Activated B cell treated with CpG ODN at 0.5 μM for 24 hours (primary cell): ENCODE measurements at regions not wholly inside any gene's neighbourhood (a gene's known extent, or its start where the extent isn't known, plus 50 kb on each side); places are given as distances from the start of the nearest gene placed in this dataset.

ENCODE experiments used
- ATAC-seq: fragments of 200-7000 bp; cut with Tn5 transposase; one replicate; pipeline ENCODE4 v1.10.0; 2021; ENCODE audit warnings: low read depth, mild to moderate bottlenecking, moderate library complexity
- CTCF ChIA-PET: fragments of 350-600 bp; sonication (Branson Sonifier 250); formaldehyde crosslinking; loops from one replicate; lab custom pipeline; 2021; ENCODE audit warnings: antibody characterized with exemption; lab: Charles Lee
- POLR2A ChIA-PET: fragments of 350-600 bp; sonication (Branson Sonifier 250); formaldehyde crosslinking; loops from one replicate; lab custom pipeline; 2021; ENCODE audit warnings: antibody characterized with exemption; lab: Charles Lee
- DNase-seq: peaks from one replicate; pipeline ENCODE4 v3.0.0; 2022
- H3K27ac Mint-ChIP-seq: one replicate; pipeline ENCODE4 v1.8.0; 2020; ENCODE audit warnings: mixed read lengths
- H3K27me3 Mint-ChIP-seq: one replicate; pipeline ENCODE4 v1.8.0; 2021; ENCODE audit warnings: mixed read lengths
- H3K36me3 Mint-ChIP-seq: one replicate; pipeline ENCODE4 v1.8.0; 2021; ENCODE audit warnings: low read depth, mixed read lengths
- H3K4me1 Mint-ChIP-seq: one replicate; pipeline ENCODE4 v1.8.0; 2021; ENCODE audit warnings: mixed read lengths
- H3K4me3 Mint-ChIP-seq: one replicate; pipeline ENCODE4 v1.8.0; 2020; ENCODE audit warnings: mild to moderate bottlenecking, mixed read lengths
- H3K9me3 Mint-ChIP-seq: one replicate; pipeline ENCODE4 v1.8.0; 2020; ENCODE audit warnings: mixed read lengths
- intact Hi-C: fragments of 100-400 bp; cut with micrococcal nuclease; formaldehyde crosslinking; loops from one replicate; pipeline ENCODE4 v1.15.1; 2024
- TF ChIP-seq, protein P1 (sequence below): fragments of 200-600 bp; IDR thresholded peaks from one replicate; pipeline ENCODE4 v1.8.0; 2022; ENCODE audit warnings: antibody characterized with exemption, mild to moderate bottlenecking

DNA sequence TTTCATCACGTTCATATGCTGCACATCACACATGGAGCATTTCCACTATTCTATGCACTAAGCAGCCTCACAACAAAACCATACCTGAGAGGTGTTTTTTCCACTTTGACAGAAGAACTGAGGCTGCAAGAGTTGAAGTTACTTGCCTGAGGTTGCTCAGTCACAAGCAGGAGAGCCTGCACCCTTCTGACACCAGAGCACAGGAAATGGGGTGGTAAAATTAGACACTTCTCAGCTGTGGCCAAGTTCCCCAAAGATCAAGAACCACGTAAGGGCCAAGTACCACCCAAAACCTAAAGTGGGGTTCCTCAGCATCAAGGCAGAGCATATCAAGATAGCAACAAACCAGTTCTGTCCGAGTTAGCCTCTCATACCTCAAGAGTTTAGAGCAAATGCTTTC, 185.8 kb downstream of the CAPZA3 start:
- no peak for ATAC-seq
- POLR2A ChIA-PET, result no interaction called here

DNA sequence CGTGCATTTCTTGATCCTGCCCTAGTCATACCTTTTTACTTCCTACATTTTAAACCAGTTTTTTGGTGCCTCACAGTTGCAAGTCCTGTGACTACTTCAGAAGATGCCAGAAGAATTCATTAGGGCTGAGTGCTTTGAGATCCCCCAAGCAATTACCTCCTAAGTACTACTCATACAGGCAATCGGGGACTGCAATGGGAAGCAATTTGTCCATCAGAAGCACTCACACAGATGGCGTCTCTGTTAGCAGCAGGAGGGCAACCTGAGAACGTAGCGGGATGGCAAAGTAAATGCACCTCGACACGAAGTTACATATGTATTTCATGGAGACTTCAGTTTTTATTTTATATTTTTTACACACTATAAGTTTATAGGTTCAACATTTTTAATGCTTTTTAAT, 188.3 kb downstream of the CAPZA3 start:
- peaks cover 4% of the 10 kb centered on the region for H3K9me3 Mint-ChIP-seq
- TF ChIP-seq, protein P1, sequence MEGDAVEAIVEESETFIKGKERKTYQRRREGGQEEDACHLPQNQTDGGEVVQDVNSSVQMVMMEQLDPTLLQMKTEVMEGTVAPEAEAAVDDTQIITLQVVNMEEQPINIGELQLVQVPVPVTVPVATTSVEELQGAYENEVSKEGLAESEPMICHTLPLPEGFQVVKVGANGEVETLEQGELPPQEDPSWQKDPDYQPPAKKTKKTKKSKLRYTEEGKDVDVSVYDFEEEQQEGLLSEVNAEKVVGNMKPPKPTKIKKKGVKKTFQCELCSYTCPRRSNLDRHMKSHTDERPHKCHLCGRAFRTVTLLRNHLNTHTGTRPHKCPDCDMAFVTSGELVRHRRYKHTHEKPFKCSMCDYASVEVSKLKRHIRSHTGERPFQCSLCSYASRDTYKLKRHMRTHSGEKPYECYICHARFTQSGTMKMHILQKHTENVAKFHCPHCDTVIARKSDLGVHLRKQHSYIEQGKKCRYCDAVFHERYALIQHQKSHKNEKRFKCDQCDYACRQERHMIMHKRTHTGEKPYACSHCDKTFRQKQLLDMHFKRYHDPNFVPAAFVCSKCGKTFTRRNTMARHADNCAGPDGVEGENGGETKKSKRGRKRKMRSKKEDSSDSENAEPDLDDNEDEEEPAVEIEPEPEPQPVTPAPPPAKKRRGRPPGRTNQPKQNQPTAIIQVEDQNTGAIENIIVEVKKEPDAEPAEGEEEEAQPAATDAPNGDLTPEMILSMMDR, result no peak
- ChIA-PET CTCF (no interaction called here), POLR2A (no interaction called here)
- intact Hi-C loops, result no loop called here
- DNase-seq (no peak), ATAC-seq (no peak)
- H3K4me1 Mint-ChIP-seq, result no peaks in the 10 kb centered on the region
- H3K27me3 Mint-ChIP-seq, result no peaks in the 10 kb centered on the region
- no peaks in the 10 kb centered on the region for H3K36me3 Mint-ChIP-seq
- H3K27ac Mint-ChIP-seq, result no peak overlapping the region
- H3K4me3 Mint-ChIP-seq, result no peak overlapping the region

More for the DNA sequence above, 185.8 kb downstream of the CAPZA3 start:
- CTCF ChIA-PET, result no interaction called here
- H3K27me3 Mint-ChIP-seq, result no peaks in the 10 kb centered on the region
- TF ChIP-seq, protein P1, result no peak
- H3K36me3 Mint-ChIP-seq, result no peaks in the 10 kb centered on the region
- no peaks in the 10 kb centered on the region for H3K4me1 Mint-ChIP-seq
- H3K9me3 Mint-ChIP-seq, result peaks cover 3% of the 10 kb centered on the region
- H3K4me3 Mint-ChIP-seq, result no peak overlapping the region
- no peak overlapping the region for H3K27ac Mint-ChIP-seq
- intact Hi-C loops, result no loop called here
- DNase-seq, result no peak

- Mint-ChIP-seq H3K36me3 (no peaks in the 10 kb centered on the region), H3K4me1 (no peaks in the 10 kb centered on the region), H3K9me3 (peaks cover 6% of the 10 kb centered on the region), H3K27ac (no peak overlapping the region), H3K27me3 (no peaks in the 10 kb centered on the region), H3K4me3 (no peak overlapping the region)
- intact Hi-C loops, result no loop called here
- ATAC-seq, result no peak
- TF ChIP-seq, protein P1, result no peak
- ChIA-PET CTCF (no interaction called here), POLR2A (no interaction called here)
- DNase-seq, result no peak
Observed at GRCh38 chr12:18932211-18932610, 194.3 kb downstream of the CAPZA3 start.

- intact Hi-C loops, result no loop called here
- POLR2A ChIA-PET, result no interaction called here
- Mint-ChIP-seq H3K27ac (no peak overlapping the region), H3K27me3 (no peaks in the 10 kb centered on the region), H3K4me3 (no peak overlapping the region), H3K9me3 (peaks cover 6% of the 10 kb centered on the region), H3K36me3 (no peaks in the 10 kb centered on the region), H3K4me1 (no peaks in the 10 kb centered on the region)
- ATAC-seq (no peak), DNase-seq (no peak)
- TF ChIP-seq, protein P1, result no peak
- CTCF ChIA-PET, result no interaction called here
Observed at GRCh38 chr12:18932715-18933114, 194.8 kb downstream of the CAPZA3 start.

DNA sequence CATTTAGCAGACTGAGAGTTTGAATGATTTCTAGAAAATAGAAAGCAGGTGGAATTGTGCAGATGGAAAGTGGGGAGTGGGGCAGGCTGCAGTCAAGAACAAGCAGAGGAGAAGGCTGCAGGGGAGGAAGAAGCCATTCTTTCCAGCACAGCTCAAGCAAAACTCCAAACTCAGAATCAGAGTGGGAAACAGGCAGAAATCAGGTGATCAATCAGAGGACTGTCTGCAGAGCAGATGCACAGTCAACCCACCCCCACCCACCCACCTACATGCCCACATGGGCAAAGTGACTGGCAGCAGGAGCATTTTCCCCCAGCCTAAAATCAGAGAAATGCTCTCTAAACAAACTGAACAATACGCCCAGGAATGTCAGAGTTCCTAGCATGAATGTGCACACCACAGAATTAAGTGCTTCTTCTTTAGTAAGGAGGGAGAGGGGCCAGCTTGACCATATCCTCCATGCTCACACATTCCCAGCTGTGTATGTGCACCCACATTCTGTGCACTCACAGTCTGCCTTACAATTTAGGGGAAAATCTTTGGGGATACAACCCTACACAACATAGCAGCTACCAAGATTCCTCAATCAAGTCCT, 194.1 kb upstream of the PLEKHA5 start:
- ChIA-PET CTCF (no interaction called here), POLR2A (no interaction called here)
- no peaks in the 10 kb centered on the region for H3K36me3 Mint-ChIP-seq
- DNase-seq (no peak), ATAC-seq (no peak)
- H3K4me1 Mint-ChIP-seq, result no peaks in the 10 kb centered on the region
- no peak overlapping the region for H3K4me3 Mint-ChIP-seq
- no peak overlapping the region for H3K27ac Mint-ChIP-seq
- TF ChIP-seq, protein P1, result no peak
- H3K27me3 Mint-ChIP-seq, result no peaks in the 10 kb centered on the region
- intact Hi-C loops, result no loop called here
- peaks cover 2% of the 10 kb centered on the region for H3K9me3 Mint-ChIP-seq
